CD4-positive, alpha-beta T cell (primary cell): ENCODE measurements at regions not wholly inside any gene's neighbourhood (a gene's known extent, or its start where the extent isn't known, plus 50 kb on each side); places are given as distances from the start of the nearest gene placed in this dataset.

Experiments used
- ATAC-seq: fragments of 200-7000 bp; cut with Tn5 transposase; one replicate; pipeline ENCODE4 v1.10.0; 2022; ENCODE audit warnings: mild to moderate bottlenecking; ENCODE audit not compliant: poor library complexity
- CTCF ChIA-PET: fragments of 350-600 bp; sonication (Branson Sonifier 250); formaldehyde crosslinking; loops from one replicate; lab custom pipeline; 2021; ENCODE audit warnings: antibody characterized with exemption, inconsistent platforms; lab: Charles Lee
- POLR2A ChIA-PET: fragments of 350-600 bp; sonication (Branson Sonifier 250); formaldehyde crosslinking; loops from one replicate; lab custom pipeline; 2021; ENCODE audit warnings: antibody characterized with exemption, inconsistent platforms; lab: Charles Lee
- DNase-seq, 14 experiments: peaks; one replicate each; pipeline ENCODE4 v3.0.0-alpha.2; 2013 to 2020; ENCODE audit warnings: mixed read lengths in 2 of 14
- H3K27ac ChIP-seq, 2 donors: one replicate each; pipeline versions ENCODE4 v1.5.1 to v1.7.0; 2013; ENCODE audit warnings: low read length in 2 of 2, low read depth in 1 of 2, mild to moderate bottlenecking in 1 of 2
- H3K27me3 ChIP-seq, 2 experiments: 1 replicate in 1 of 2; 2 replicates in 1 of 2; pipeline versions ENCODE4 v1.6.1 to v1.7.0; 2013; ENCODE audit warnings: low read length in 2 of 2, control low read depth in 1 of 2, mild to moderate bottlenecking in 1 of 2, moderate library complexity in 1 of 2; ENCODE audit not compliant: insufficient read depth in 2 of 2, control insufficient read depth in 1 of 2
- H3K36me3 ChIP-seq: one replicate; pipeline ENCODE4 v1.6.1; 2013; ENCODE audit warnings: low read length, control low read depth; ENCODE audit not compliant: insufficient read depth
- H3K4me1 ChIP-seq: one replicate; pipeline ENCODE4 v1.6.1; 2013; ENCODE audit warnings: low read length, control low read depth; ENCODE audit not compliant: insufficient read depth
- H3K4me3 ChIP-seq: one replicate; pipeline ENCODE4 v1.5.1; 2013; ENCODE audit warnings: mild to moderate bottlenecking, low read length, moderate library complexity
- H3K9me3 ChIP-seq, 2 experiments: 1 replicate in 1 of 2; 2 replicates in 1 of 2; pipeline versions ENCODE4 v1.6.1 to v1.7.0; 2013; ENCODE audit warnings: low read length in 2 of 2, mild to moderate bottlenecking in 2 of 2, control low read depth in 1 of 2, moderate library complexity in 1 of 2; ENCODE audit not compliant: control insufficient read depth in 1 of 2, insufficient read depth in 1 of 2
- H3K27ac Mint-ChIP-seq: one replicate; pipeline ENCODE4 v1.8.0; 2020; ENCODE audit warnings: mixed read lengths
- H3K27me3 Mint-ChIP-seq: one replicate; pipeline ENCODE4 v1.8.0; 2021; ENCODE audit warnings: mixed read lengths
- H3K36me3 Mint-ChIP-seq: one replicate; pipeline ENCODE4 v1.8.0; 2021; ENCODE audit warnings: low read depth, mixed read lengths
- H3K4me1 Mint-ChIP-seq: one replicate; pipeline ENCODE4 v1.8.0; 2021; ENCODE audit warnings: low read depth, mixed read lengths
- H3K4me3 Mint-ChIP-seq: one replicate; pipeline ENCODE4 v1.8.0; 2020; ENCODE audit warnings: mild to moderate bottlenecking, mixed read lengths
- H3K9me3 Mint-ChIP-seq: one replicate; pipeline ENCODE4 v1.8.0; 2020; ENCODE audit warnings: mixed read lengths
- intact Hi-C, 2 experiments: fragments of 100-400 bp; cut with DNase I in 1 of 2; cut with micrococcal nuclease in 1 of 2; formaldehyde crosslinking; loops; one replicate each; pipeline versions ENCODE4 v1.15.1 to v1.9.0; 2023 to 2025; cut with DNase I, micrococcal nuclease
- TF ChIP-seq, protein P1 (sequence below): fragments of 200-600 bp; IDR thresholded peaks from one replicate; pipeline ENCODE4 v1.8.0; 2022; ENCODE audit warnings: antibody characterized with exemption, mild to moderate bottlenecking

GRCh38 chr4:107192601-107193000, 156.5 kb upstream of the DKK2 start:
- Mint-ChIP-seq H3K4me3 (no peak overlapping the region), H3K27ac (no peak overlapping the region), H3K9me3 (no peaks in the 10 kb centered on the region), H3K27me3 (no peaks in the 10 kb centered on the region), H3K36me3 (no peaks in the 10 kb centered on the region), H3K4me1 (no peaks in the 10 kb centered on the region)
- intact Hi-C loops, result no loop called here
- Histone ChIP-seq H3K27me3 (no peaks in the 10 kb centered on the region), H3K9me3 (no peaks in the 10 kb centered on the region), H3K4me3 (no peak overlapping the region), H3K27ac (no peak overlapping the region), H3K4me1 (no peaks in the 10 kb centered on the region), H3K36me3 (no peaks in the 10 kb centered on the region)
- ChIA-PET POLR2A (no interaction called here), CTCF (no interaction called here)
- DNase-seq (no peak), ATAC-seq (no peak)
- TF ChIP-seq, protein P1, sequence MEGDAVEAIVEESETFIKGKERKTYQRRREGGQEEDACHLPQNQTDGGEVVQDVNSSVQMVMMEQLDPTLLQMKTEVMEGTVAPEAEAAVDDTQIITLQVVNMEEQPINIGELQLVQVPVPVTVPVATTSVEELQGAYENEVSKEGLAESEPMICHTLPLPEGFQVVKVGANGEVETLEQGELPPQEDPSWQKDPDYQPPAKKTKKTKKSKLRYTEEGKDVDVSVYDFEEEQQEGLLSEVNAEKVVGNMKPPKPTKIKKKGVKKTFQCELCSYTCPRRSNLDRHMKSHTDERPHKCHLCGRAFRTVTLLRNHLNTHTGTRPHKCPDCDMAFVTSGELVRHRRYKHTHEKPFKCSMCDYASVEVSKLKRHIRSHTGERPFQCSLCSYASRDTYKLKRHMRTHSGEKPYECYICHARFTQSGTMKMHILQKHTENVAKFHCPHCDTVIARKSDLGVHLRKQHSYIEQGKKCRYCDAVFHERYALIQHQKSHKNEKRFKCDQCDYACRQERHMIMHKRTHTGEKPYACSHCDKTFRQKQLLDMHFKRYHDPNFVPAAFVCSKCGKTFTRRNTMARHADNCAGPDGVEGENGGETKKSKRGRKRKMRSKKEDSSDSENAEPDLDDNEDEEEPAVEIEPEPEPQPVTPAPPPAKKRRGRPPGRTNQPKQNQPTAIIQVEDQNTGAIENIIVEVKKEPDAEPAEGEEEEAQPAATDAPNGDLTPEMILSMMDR, result no peak

- intact Hi-C loops, result no loop called here
- Histone ChIP-seq H3K4me1 (no peaks in the 10 kb centered on the region), H3K36me3 (no peaks in the 10 kb centered on the region), H3K27me3 (no peaks in the 10 kb centered on the region), H3K4me3 (no peak overlapping the region), H3K9me3 (no peaks in the 10 kb centered on the region), H3K27ac (no peak overlapping the region)
- Mint-ChIP-seq H3K27ac (no peak overlapping the region), H3K4me1 (no peaks in the 10 kb centered on the region), H3K36me3 (no peaks in the 10 kb centered on the region), H3K9me3 (no peaks in the 10 kb centered on the region), H3K4me3 (no peak overlapping the region), H3K27me3 (no peaks in the 10 kb centered on the region)
- DNase-seq (no peak), ATAC-seq (no peak)
- TF ChIP-seq, protein P1, result no peak
- CTCF ChIA-PET, result no interaction called here
- POLR2A ChIA-PET, result no interaction called here
These were observed 151.0 kb upstream of the DKK2 start for GRCh38 chr4:107187091-107187490.

DNA sequence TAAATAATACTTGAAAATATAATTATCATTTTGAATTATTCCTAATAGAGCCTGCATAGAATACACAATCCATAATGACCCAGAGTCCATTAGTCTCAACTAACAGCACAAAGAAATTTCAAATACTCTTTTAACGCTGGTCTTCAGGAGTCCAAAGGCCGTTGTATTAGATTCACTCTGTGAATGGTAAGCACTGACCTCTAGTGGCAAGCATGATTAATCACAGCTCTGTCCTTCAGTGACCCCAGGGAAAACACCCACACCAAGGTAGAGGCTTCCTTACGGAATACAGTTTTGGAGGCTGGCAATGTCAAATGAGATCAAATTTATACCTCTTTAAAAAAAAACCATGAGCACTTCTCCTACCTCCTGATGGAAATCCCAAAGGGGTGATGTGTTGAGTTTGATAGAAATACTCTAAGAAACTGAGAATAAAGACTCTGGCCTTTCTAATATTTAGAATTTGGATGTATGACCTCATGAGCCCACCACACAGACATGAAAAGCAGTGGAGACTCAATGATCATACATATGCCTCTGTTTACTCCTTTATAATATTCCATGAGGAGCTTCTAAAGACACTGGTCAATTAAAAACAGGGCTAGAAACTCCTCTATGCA, 147.2 kb upstream of the DKK2 start:
- no peaks in the 10 kb centered on the region for H3K27me3 ChIP-seq
- Mint-ChIP-seq H3K4me1 (no peaks in the 10 kb centered on the region), H3K27ac (no peak overlapping the region), H3K27me3 (peaks cover 4% of the 10 kb centered on the region), H3K9me3 (no peaks in the 10 kb centered on the region), H3K36me3 (no peaks in the 10 kb centered on the region), H3K4me3 (no peak overlapping the region)
- ChIA-PET CTCF (no interaction called here), POLR2A (no interaction called here)
- H3K4me3 ChIP-seq, result no peak overlapping the region
- peak in 3 of 14 experiments; percentile 33 to 44 (median 40) for DNase-seq
- intact Hi-C loops, result no loop called here
- no peak overlapping the region for H3K27ac ChIP-seq
- ATAC-seq, result no peak
- no peaks in the 10 kb centered on the region for H3K4me1 ChIP-seq
- no peaks in the 10 kb centered on the region for H3K36me3 ChIP-seq
- no peaks in the 10 kb centered on the region for H3K9me3 ChIP-seq
- TF ChIP-seq, protein P1, result peak; percentile 50
